ENCODE measurements at regions not wholly inside any gene's neighbourhood (a gene's known extent, or its start where the extent isn't known, plus 50 kb on each side); places are given as distances from the start of the nearest gene placed in this dataset.

GRCh38 chr18:37724206-37724605 lies 158.6 kb upstream of the CELF4 start:
- Histone ChIP-seq H3K27me3 (replicated peaks; ENCODE audit: control insufficient read depth, insufficient read depth, low read length) (no peaks in the 10 kb centered on the region), H3K9ac (ENCODE audit: low read length) (no peak overlapping the region), H3K4me3 (ENCODE audit: low read length) (no peak overlapping the region), H3K36me3 (ENCODE audit: control insufficient read depth, insufficient read depth, low read length, severe bottlenecking) (no peaks in the 10 kb centered on the region), H3K9me3 (ENCODE audit: control insufficient read depth, low read length) (no peaks in the 10 kb centered on the region), H3K4me1 (ENCODE audit: control insufficient read depth, insufficient read depth, low read length) (peaks cover 4% of the 10 kb centered on the region)
- DNase-seq (ENCODE audit: low read depth) = no peak

- H3K4me1 ChIP-seq (ENCODE audit: control insufficient read depth, insufficient read depth, low read length) = peaks cover 4% of the 10 kb centered on the region
- H3K9me3 ChIP-seq (ENCODE audit: control insufficient read depth, low read length) = no peaks in the 10 kb centered on the region
- no peak overlapping the region for H3K4me3 ChIP-seq (ENCODE audit: low read length)
- no peaks in the 10 kb centered on the region for H3K27me3 ChIP-seq (replicated peaks; ENCODE audit: control insufficient read depth, insufficient read depth, low read length)
- H3K9ac ChIP-seq (ENCODE audit: low read length) = no peak overlapping the region
- DNase-seq (ENCODE audit: low read depth) = no peak
- H3K36me3 ChIP-seq (ENCODE audit: control insufficient read depth, insufficient read depth, low read length, severe bottlenecking) = no peaks in the 10 kb centered on the region
These were observed 156.2 kb upstream of the CELF4 start for GRCh38 chr18:37721544-37722522.

- no peak for DNase-seq (ENCODE audit: low read depth)
- no peak overlapping the region for H3K4me3 ChIP-seq (ENCODE audit: low read length)
- no peaks in the 10 kb centered on the region for H3K9me3 ChIP-seq (ENCODE audit: control insufficient read depth, low read length)
- H3K4me1 ChIP-seq (ENCODE audit: control insufficient read depth, insufficient read depth, low read length) = peaks cover 4% of the 10 kb centered on the region
- no peaks in the 10 kb centered on the region for H3K36me3 ChIP-seq (ENCODE audit: control insufficient read depth, insufficient read depth, low read length, severe bottlenecking)
- H3K27me3 ChIP-seq (replicated peaks; ENCODE audit: control insufficient read depth, insufficient read depth, low read length) = no peaks in the 10 kb centered on the region
- no peak overlapping the region for H3K9ac ChIP-seq (ENCODE audit: low read length)
These were observed 155.1 kb upstream of the CELF4 start for GRCh38 chr18:37720663-37721062.

- no peak for DNase-seq (ENCODE audit: low read depth)
- H3K27me3 ChIP-seq (replicated peaks; ENCODE audit: control insufficient read depth, insufficient read depth, low read length) = no peaks in the 10 kb centered on the region
- peaks cover 11% of the 10 kb centered on the region for H3K4me1 ChIP-seq (ENCODE audit: control insufficient read depth, insufficient read depth, low read length)
- H3K4me3 ChIP-seq (ENCODE audit: low read length) = no peak overlapping the region
- H3K9me3 ChIP-seq (ENCODE audit: control insufficient read depth, low read length) = no peaks in the 10 kb centered on the region
- no peak overlapping the region for H3K9ac ChIP-seq (ENCODE audit: low read length)
- H3K36me3 ChIP-seq (ENCODE audit: control insufficient read depth, insufficient read depth, low read length, severe bottlenecking) = no peaks in the 10 kb centered on the region
These were observed 152.1 kb upstream of the CELF4 start for GRCh38 chr18:37717656-37718055.

- Histone ChIP-seq H3K27me3 (replicated peaks; ENCODE audit: control insufficient read depth, insufficient read depth, low read length) (no peaks in the 10 kb centered on the region), H3K4me3 (ENCODE audit: low read length) (no peak overlapping the region), H3K9ac (ENCODE audit: low read length) (no peak overlapping the region), H3K36me3 (ENCODE audit: control insufficient read depth, insufficient read depth, low read length, severe bottlenecking) (no peaks in the 10 kb centered on the region), H3K9me3 (ENCODE audit: control insufficient read depth, low read length) (no peaks in the 10 kb centered on the region), H3K4me1 (ENCODE audit: control insufficient read depth, insufficient read depth, low read length) (peaks cover 17% of the 10 kb centered on the region)
- DNase-seq (ENCODE audit: low read depth) = no peak
These were observed 151.5 kb upstream of the CELF4 start for GRCh38 chr18:37717098-37717497.

GRCh38 chr18:37716106-37716735 lies 150.6 kb upstream of the CELF4 start:
- Histone ChIP-seq H3K36me3 (ENCODE audit: control insufficient read depth, insufficient read depth, low read length, severe bottlenecking) (no peaks in the 10 kb centered on the region), H3K9me3 (ENCODE audit: control insufficient read depth, low read length) (no peaks in the 10 kb centered on the region), H3K4me1 (ENCODE audit: control insufficient read depth, insufficient read depth, low read length) (peaks cover 14% of the 10 kb centered on the region), H3K9ac (ENCODE audit: low read length) (no peak overlapping the region), H3K27me3 (replicated peaks; ENCODE audit: control insufficient read depth, insufficient read depth, low read length) (no peaks in the 10 kb centered on the region), H3K4me3 (ENCODE audit: low read length) (no peak overlapping the region)
- no peak for DNase-seq (ENCODE audit: low read depth)

- Histone ChIP-seq H3K27me3 (replicated peaks; ENCODE audit: control insufficient read depth, insufficient read depth, low read length) (no peaks in the 10 kb centered on the region), H3K9me3 (ENCODE audit: control insufficient read depth, low read length) (no peaks in the 10 kb centered on the region), H3K36me3 (ENCODE audit: control insufficient read depth, insufficient read depth, low read length, severe bottlenecking) (no peaks in the 10 kb centered on the region), H3K9ac (ENCODE audit: low read length) (no peak overlapping the region), H3K4me3 (ENCODE audit: low read length) (no peak overlapping the region), H3K4me1 (ENCODE audit: control insufficient read depth, insufficient read depth, low read length) (peaks cover 14% of the 10 kb centered on the region)
- DNase-seq (ENCODE audit: low read depth) = no peak
These were observed 149.1 kb upstream of the CELF4 start for GRCh38 chr18:37714691-37715090.

- DNase-seq (ENCODE audit: low read depth) = no peak
- Histone ChIP-seq H3K9me3 (ENCODE audit: control insufficient read depth, low read length) (no peaks in the 10 kb centered on the region), H3K27me3 (replicated peaks; ENCODE audit: control insufficient read depth, insufficient read depth, low read length) (no peaks in the 10 kb centered on the region), H3K9ac (ENCODE audit: low read length) (no peak overlapping the region), H3K36me3 (ENCODE audit: control insufficient read depth, insufficient read depth, low read length, severe bottlenecking) (no peaks in the 10 kb centered on the region), H3K4me3 (ENCODE audit: low read length) (no peak overlapping the region), H3K4me1 (ENCODE audit: control insufficient read depth, insufficient read depth, low read length) (peaks cover 14% of the 10 kb centered on the region)
These were observed 147.2 kb upstream of the CELF4 start for GRCh38 chr18:37712776-37713175.

- Histone ChIP-seq H3K4me3 (ENCODE audit: low read length) (no peak overlapping the region), H3K27me3 (replicated peaks; ENCODE audit: control insufficient read depth, insufficient read depth, low read length) (no peaks in the 10 kb centered on the region), H3K4me1 (ENCODE audit: control insufficient read depth, insufficient read depth, low read length) (peaks cover 14% of the 10 kb centered on the region), H3K9ac (ENCODE audit: low read length) (no peak overlapping the region), H3K36me3 (ENCODE audit: control insufficient read depth, insufficient read depth, low read length, severe bottlenecking) (no peaks in the 10 kb centered on the region), H3K9me3 (ENCODE audit: control insufficient read depth, low read length) (no peaks in the 10 kb centered on the region)
- DNase-seq (ENCODE audit: low read depth) = no peak
These were observed 146.3 kb upstream of the CELF4 start for GRCh38 chr18:37711766-37712505.

GRCh38 chr18:37710726-37711125 lies 145.1 kb upstream of the CELF4 start:
- Histone ChIP-seq H3K4me1 (ENCODE audit: control insufficient read depth, insufficient read depth, low read length) (peaks cover 14% of the 10 kb centered on the region), H3K27me3 (replicated peaks; ENCODE audit: control insufficient read depth, insufficient read depth, low read length) (no peaks in the 10 kb centered on the region), H3K4me3 (ENCODE audit: low read length) (no peak overlapping the region), H3K9ac (ENCODE audit: low read length) (no peak overlapping the region), H3K36me3 (ENCODE audit: control insufficient read depth, insufficient read depth, low read length, severe bottlenecking) (no peaks in the 10 kb centered on the region), H3K9me3 (ENCODE audit: control insufficient read depth, low read length) (no peaks in the 10 kb centered on the region)
- no peak for DNase-seq (ENCODE audit: low read depth)

GRCh38 chr18:37709740-37710139 lies 144.1 kb upstream of the CELF4 start:
- Histone ChIP-seq H3K9me3 (ENCODE audit: control insufficient read depth, low read length) (no peaks in the 10 kb centered on the region), H3K4me1 (ENCODE audit: control insufficient read depth, insufficient read depth, low read length) (peaks cover 14% of the 10 kb centered on the region)
- DNase-seq (ENCODE audit: low read depth) = no peak

More at GRCh38 chr18:37709740-37710139, 144.1 kb upstream of the CELF4 start:
- Histone ChIP-seq H3K27me3 (replicated peaks; ENCODE audit: control insufficient read depth, insufficient read depth, low read length) (no peaks in the 10 kb centered on the region), H3K9ac (ENCODE audit: low read length) (no peak overlapping the region), H3K36me3 (ENCODE audit: control insufficient read depth, insufficient read depth, low read length, severe bottlenecking) (no peaks in the 10 kb centered on the region), H3K4me3 (ENCODE audit: low read length) (no peak overlapping the region)
